ENCODE measurements at regions not wholly inside any gene's neighbourhood (a gene's known extent, or its start where the extent isn't known, plus 50 kb on each side); places are given as distances from the start of the nearest gene placed in this dataset.
"Not testable (repeated sequence)": the region's sequence is repeated elsewhere in the genome, so short reads cannot be mapped to it uniquely, and the experiment has no call there.

DNA sequence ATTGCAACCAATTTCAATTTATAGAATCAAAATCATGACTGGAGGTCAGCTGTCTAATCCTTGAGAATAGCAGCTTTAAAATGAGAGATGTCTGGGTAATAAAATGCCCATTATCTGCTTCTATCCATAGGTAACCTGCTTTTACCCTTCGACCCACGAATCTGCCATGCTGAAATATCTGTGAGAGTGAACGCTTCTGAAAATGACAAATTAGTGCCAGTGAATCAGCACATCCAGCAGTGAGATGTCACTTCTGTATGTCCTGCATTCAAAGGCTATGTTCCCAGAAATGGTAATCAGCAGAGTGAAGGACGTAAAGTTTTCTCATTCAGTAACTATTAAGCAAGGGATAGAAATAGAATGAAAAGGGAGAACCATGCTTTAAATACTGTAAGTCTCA is 532.4 kb upstream of the ITGA1 start:
- Mint-ChIP-seq H3K9me3 (ENCODE audit: low read depth) (peaks cover 4% of the 10 kb centered on the region), H3K36me3 (no peaks in the 10 kb centered on the region), H3K4me3 (no peak overlapping the region)

DNA sequence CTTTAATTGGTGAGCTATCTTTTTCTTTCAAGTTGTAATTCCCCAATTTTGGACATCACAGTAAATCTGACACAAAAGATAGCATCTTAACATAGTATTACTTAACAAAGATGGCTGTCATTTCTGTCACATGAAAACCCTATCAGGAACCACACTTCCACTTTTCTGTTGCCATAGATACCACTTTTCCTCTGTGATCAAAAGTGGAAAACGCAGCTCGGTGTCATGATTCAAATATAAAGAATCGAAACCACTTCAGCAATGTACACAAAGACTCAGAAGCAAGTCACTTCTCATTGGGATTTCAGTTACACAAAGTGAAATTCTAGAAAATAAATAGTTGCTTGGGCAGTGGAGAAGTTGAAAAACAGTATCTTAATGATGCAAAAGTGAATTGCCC is 524.9 kb upstream of the ITGA1 start:
- no peaks in the 10 kb centered on the region for H3K4me1 Mint-ChIP-seq (ENCODE audit: low read depth)
- H3K27ac Mint-ChIP-seq = no peak overlapping the region
- no peaks in the 10 kb centered on the region for H3K36me3 Mint-ChIP-seq
- H3K4me3 Mint-ChIP-seq = no peak overlapping the region
- peaks cover 4% of the 10 kb centered on the region for H3K9me3 Mint-ChIP-seq (ENCODE audit: low read depth)
- H3K27me3 Mint-ChIP-seq = no peaks in the 10 kb centered on the region

More for the DNA sequence above, 532.4 kb upstream of the ITGA1 start:
- no peaks in the 10 kb centered on the region for H3K4me1 Mint-ChIP-seq (ENCODE audit: low read depth)
- H3K27ac Mint-ChIP-seq = no peak overlapping the region
- H3K27me3 Mint-ChIP-seq = no peaks in the 10 kb centered on the region

DNA sequence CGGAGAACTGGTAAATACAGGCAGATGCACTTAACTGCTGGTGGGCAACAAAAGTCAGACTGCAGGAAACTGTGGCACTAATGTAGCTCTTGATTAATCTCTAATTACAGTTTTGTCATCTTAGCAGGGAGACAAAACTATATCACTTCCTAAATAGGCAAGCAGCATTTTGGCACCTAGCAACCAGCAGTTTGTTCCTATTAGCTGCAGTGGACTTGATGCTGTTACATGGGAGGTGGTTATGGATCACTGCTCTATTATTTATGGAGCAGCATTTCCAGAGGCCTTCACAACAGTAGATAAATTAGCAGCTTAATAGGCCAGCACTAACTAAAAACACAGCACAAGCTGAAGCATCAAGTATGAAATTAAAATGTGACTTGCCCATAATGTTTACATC is 518.3 kb upstream of the ITGA1 start:
- Mint-ChIP-seq H3K4me1 (ENCODE audit: low read depth) (no peaks in the 10 kb centered on the region), H3K9me3 (ENCODE audit: low read depth) (no peaks in the 10 kb centered on the region), H3K36me3 (no peaks in the 10 kb centered on the region), H3K4me3 (no peak overlapping the region), H3K27ac (no peak overlapping the region), H3K27me3 (no peaks in the 10 kb centered on the region)

DNA sequence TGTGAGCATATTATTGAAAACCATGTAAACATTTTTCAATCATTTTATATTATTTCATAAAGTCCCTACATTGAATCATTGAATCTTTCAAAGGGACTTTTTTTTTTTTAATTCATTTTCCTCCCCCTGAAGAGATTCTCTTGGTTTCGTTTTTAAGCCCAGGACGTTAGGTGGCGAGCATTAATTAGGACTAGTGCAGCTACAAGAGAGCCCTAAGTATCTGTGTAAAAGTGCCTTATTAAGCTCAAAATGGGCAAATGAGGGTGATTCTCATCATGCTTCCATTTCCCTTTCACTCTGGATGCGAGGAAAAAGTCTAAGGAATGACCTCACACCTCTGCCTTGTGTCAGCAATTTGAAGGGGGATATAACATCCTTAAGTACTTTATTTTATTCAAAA is 517.9 kb upstream of the ITGA1 start:
- H3K27me3 Mint-ChIP-seq = no peaks in the 10 kb centered on the region
- H3K9me3 Mint-ChIP-seq (ENCODE audit: low read depth) = no peaks in the 10 kb centered on the region
- no peak overlapping the region for H3K4me3 Mint-ChIP-seq
- no peaks in the 10 kb centered on the region for H3K36me3 Mint-ChIP-seq
- no peak overlapping the region for H3K27ac Mint-ChIP-seq
- H3K4me1 Mint-ChIP-seq (ENCODE audit: low read depth) = no peaks in the 10 kb centered on the region

DNA sequence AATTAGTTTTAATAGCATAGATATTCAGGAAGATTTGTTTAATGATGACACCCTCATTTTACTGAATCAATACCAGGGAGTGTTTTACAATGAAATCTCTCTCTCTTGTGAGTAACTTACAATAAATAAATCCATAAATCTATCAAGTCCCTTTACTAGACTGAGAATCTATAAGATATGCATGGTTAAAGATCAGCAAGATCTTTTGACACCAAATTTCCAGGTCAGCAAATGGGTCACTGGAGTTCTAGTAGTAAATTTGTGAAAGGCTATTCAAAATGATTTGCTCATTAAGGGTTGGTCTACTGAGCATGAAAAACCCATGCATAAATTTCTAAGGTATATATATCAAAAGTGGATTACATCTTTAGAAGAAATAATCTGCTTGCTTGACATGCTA is 512.1 kb upstream of the ITGA1 start:
- no peak overlapping the region for H3K27ac Mint-ChIP-seq
- H3K4me3 Mint-ChIP-seq = no peak overlapping the region
- H3K36me3 Mint-ChIP-seq = no peaks in the 10 kb centered on the region
- H3K9me3 Mint-ChIP-seq (ENCODE audit: low read depth) = peaks cover 5% of the 10 kb centered on the region
- no peaks in the 10 kb centered on the region for H3K27me3 Mint-ChIP-seq
- no peaks in the 10 kb centered on the region for H3K4me1 Mint-ChIP-seq (ENCODE audit: low read depth)

DNA sequence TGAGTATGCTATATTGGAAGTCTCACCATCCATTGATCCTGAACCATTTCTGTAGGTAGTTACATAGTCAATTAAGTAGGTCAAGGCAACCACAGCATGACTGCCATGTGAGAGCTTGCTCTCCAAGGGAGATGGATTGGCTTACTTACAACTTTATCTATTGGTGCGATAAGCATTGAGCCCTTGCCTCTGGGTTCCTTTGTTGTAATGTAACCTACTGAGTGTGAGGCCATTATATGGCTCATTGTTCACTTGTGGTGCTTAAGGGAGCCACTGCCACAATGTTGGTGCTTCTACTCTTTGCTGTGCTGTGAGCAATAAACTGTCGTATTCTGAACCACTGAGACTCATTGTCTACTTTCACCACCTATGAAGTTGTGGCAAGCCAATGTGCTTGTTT is 510.6 kb upstream of the ITGA1 start:
- no peak overlapping the region for H3K27ac Mint-ChIP-seq
- H3K27me3 Mint-ChIP-seq = no peaks in the 10 kb centered on the region
- H3K36me3 Mint-ChIP-seq = no peaks in the 10 kb centered on the region
- H3K4me1 Mint-ChIP-seq (ENCODE audit: low read depth) = no peaks in the 10 kb centered on the region
- peaks cover 11% of the 10 kb centered on the region for H3K9me3 Mint-ChIP-seq (ENCODE audit: low read depth)
- no peak overlapping the region for H3K4me3 Mint-ChIP-seq

DNA sequence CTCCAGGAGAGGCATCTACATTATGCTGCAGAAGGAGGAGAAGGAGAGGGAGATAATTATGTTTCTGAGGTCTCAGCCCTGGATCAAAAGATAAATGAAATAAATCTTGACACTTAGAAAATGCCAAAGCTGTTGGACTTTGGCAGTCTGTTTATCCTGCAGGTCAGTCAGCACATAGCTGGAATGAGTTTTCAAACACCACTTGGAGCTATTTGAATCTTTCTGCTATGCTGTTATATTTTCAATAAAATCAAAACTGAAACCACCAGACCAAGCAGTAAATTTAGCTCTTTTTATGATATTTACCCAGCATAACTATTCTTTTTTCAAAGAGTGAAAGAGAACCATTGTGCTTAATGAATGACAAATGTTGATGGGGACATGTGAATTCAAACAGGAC is 505.1 kb upstream of the ITGA1 start:
- Mint-ChIP-seq H3K4me1 (ENCODE audit: low read depth) (no peaks in the 10 kb centered on the region), H3K4me3 (no peak overlapping the region), H3K36me3 (no peaks in the 10 kb centered on the region), H3K9me3 (ENCODE audit: low read depth) (peaks cover 15% of the 10 kb centered on the region), H3K27me3 (no peaks in the 10 kb centered on the region), H3K27ac (no peak overlapping the region)

DNA sequence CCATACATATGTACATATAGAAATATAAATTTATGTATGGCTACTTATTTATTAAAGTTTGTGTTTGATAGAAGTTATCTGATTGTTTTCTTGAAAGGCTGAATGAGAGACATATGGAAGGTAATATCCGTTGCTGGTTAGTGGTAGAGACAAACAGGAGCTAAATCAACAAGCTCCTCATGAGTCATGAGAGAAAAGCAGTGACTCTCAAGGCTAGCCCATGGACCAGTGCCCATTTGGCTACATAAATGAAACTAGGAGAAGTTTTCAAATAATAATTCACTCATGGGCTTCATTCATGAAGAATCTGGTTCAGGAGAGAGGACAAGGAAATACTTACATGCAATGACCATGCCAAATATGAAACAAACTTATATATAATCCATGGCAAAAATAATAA is 504.5 kb upstream of the ITGA1 start:
- H3K4me1 Mint-ChIP-seq (ENCODE audit: low read depth) = no peaks in the 10 kb centered on the region
- peaks cover 18% of the 10 kb centered on the region for H3K9me3 Mint-ChIP-seq (ENCODE audit: low read depth)
- H3K4me3 Mint-ChIP-seq = no peak overlapping the region
- no peaks in the 10 kb centered on the region for H3K27me3 Mint-ChIP-seq
- H3K27ac Mint-ChIP-seq = no peak overlapping the region
- no peaks in the 10 kb centered on the region for H3K36me3 Mint-ChIP-seq

DNA sequence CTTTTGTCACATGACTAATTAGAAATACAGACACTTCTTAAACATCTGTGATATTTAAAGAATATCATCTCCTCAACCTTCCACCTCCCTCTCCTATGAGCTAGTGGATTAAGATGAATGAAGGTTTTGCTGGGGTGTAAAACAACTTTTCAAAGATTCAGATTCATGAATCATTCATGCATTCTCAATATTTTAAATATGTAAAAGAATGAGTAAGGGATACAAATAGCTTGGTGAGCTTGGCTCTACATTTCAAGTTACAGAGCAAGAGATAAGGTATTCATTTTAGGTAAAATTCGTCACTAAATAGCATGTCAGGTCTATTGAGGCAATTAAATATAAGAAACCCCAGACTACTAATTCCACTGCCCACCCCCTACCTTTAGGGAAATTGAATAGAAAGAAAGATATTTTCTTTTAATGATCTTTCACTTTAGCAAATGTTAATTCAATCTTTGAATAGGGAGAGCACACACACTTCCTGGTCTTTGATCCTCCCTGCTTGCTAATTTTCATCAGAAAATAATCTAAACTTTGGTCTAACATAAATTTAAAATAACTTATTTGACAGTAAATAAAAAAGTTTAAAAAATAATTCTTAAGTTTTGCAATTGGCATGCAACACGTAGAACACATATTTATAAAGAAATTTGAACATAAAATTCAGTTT is 486.9 kb upstream of the ITGA1 start:
- no peaks in the 10 kb centered on the region for H3K4me1 Mint-ChIP-seq (ENCODE audit: low read depth)
- H3K27me3 Mint-ChIP-seq = no peaks in the 10 kb centered on the region
- peaks cover 12% of the 10 kb centered on the region for H3K9me3 Mint-ChIP-seq (ENCODE audit: low read depth)
- H3K4me3 Mint-ChIP-seq = no peak overlapping the region
- peaks cover 6% of the 10 kb centered on the region for H3K36me3 Mint-ChIP-seq
- no peak overlapping the region for H3K27ac Mint-ChIP-seq

DNA sequence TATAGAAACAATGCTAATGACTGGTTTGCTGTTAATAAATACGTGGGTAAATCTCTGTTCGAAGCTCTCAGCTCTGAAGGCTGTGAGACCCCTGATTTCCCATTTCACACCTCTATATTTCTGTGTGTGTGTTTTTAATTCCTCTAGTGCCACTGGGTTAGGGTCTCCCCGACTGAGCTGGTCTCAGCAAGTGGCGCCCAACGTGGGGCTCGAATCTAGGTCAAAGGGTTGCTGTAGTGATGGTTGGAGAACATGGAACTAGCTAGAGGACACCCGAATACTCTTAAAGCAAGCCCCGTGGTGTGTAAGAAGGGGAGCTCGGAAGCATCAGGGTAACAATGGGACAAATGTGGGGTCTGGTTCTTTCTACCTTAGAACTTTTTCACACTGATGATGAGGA is 482.9 kb upstream of the ITGA1 start:
- not testable (repeated sequence) for H3K4me1 Mint-ChIP-seq (ENCODE audit: low read depth); H3K27ac Mint-ChIP-seq; H3K4me3 Mint-ChIP-seq; H3K27me3 Mint-ChIP-seq; H3K36me3 Mint-ChIP-seq
- peaks cover 30% of the 10 kb centered on the region for H3K9me3 Mint-ChIP-seq (ENCODE audit: low read depth)

DNA sequence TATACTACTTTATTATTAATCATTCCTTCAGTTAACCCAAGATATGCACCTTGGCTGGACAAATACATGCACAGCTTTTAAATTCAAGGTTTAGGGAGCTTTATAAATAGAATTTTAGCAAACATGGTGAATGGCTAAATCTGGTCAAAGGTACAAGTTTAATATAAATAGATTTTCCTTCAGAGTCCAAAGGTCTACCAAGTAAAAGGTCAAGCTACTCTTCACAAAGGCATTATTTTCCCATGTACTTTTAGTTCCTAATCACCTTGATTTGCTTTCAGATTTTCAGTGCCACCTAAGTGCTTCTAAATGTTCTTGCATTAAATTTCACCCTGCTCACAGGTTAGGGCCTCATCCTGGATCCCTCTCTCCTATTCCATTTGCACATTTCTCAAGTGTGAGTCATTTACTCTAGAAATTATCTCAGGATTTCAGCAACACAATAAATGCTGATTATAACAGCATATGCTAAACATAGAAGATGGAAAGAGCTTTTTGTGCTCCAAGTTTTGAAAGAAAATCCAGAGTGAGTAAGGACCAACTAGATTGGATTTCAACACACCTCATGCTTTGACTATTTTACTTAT is 459.4 kb upstream of the ITGA1 start:
- H3K9me3 Mint-ChIP-seq (ENCODE audit: low read depth) = no peaks in the 10 kb centered on the region
- H3K4me1 Mint-ChIP-seq (ENCODE audit: low read depth) = no peaks in the 10 kb centered on the region
- H3K4me3 Mint-ChIP-seq = no peak overlapping the region
- H3K27me3 Mint-ChIP-seq = no peaks in the 10 kb centered on the region
- H3K27ac Mint-ChIP-seq = no peak overlapping the region
- no peaks in the 10 kb centered on the region for H3K36me3 Mint-ChIP-seq

DNA sequence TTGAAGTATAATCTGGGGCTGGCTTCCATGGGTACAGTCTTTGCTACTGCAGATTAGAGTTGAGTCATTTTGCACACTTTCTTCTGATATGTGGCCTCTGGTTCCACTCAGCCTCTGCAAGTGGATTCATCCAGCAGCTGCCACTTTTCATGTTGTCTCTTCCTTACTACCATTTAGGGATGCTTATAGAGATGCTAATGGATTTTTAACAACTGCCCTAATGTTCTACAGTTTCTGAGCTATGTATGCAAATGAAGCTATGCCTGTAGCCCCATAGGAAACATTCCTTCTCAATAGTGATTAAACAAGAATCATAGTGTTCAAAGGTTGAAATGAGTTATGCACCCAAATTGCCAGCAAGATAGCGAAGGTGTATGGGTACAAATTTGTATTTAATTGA is 456.0 kb upstream of the ITGA1 start:
- no peak overlapping the region for H3K4me3 Mint-ChIP-seq
- no peaks in the 10 kb centered on the region for H3K4me1 Mint-ChIP-seq (ENCODE audit: low read depth)
- H3K36me3 Mint-ChIP-seq = no peaks in the 10 kb centered on the region
- H3K27ac Mint-ChIP-seq = no peak overlapping the region
- H3K27me3 Mint-ChIP-seq = no peaks in the 10 kb centered on the region
- H3K9me3 Mint-ChIP-seq (ENCODE audit: low read depth) = no peaks in the 10 kb centered on the region

DNA sequence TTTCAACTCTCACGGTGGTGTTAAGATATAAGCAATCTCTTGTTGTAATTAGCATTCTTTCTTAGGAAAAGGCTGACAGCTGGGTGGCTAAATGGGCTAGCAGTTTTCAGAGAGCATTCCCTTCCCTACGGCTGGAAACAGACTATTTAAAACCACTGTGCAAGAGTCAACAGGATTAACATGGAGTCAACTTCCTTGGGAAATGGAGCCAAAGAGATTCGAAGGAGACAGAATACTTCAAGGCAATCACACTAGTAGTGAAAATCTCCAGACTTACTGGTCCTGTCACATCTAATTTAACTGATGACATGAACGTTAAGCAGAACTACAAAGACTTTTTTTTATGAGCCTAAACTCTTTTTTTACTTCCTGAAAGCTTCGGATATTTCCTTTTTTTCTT is 453.3 kb upstream of the ITGA1 start:
- H3K9me3 Mint-ChIP-seq (ENCODE audit: low read depth) = no peaks in the 10 kb centered on the region
- no peaks in the 10 kb centered on the region for H3K36me3 Mint-ChIP-seq
- no peaks in the 10 kb centered on the region for H3K27me3 Mint-ChIP-seq
- H3K27ac Mint-ChIP-seq = no peak overlapping the region
- H3K4me1 Mint-ChIP-seq (ENCODE audit: low read depth) = no peaks in the 10 kb centered on the region
- H3K4me3 Mint-ChIP-seq = no peak overlapping the region

DNA sequence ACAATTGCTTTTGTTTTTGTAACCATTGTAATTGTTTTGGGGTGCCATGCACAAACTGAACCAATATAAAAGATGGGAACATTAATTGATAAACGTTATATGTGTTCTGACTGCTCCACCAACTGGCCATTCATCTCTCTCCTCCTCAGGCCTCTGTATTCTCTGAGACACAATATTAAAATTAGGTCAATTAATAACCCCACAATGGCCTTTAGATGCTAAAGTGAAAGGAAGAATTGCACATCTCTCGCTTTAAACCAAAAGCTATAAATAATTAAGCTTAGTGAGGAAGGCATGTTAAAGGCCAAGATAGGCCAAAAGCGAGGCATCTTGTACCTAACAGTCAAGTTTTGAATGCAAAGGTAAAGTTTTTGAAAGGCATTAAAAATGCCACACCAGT is 448.4 kb upstream of the ITGA1 start:
- Mint-ChIP-seq H3K27ac (no peak overlapping the region), H3K4me1 (ENCODE audit: low read depth) (no peaks in the 10 kb centered on the region), H3K36me3 (no peaks in the 10 kb centered on the region), H3K27me3 (no peaks in the 10 kb centered on the region), H3K9me3 (ENCODE audit: low read depth) (no peaks in the 10 kb centered on the region), H3K4me3 (no peak overlapping the region)

DNA sequence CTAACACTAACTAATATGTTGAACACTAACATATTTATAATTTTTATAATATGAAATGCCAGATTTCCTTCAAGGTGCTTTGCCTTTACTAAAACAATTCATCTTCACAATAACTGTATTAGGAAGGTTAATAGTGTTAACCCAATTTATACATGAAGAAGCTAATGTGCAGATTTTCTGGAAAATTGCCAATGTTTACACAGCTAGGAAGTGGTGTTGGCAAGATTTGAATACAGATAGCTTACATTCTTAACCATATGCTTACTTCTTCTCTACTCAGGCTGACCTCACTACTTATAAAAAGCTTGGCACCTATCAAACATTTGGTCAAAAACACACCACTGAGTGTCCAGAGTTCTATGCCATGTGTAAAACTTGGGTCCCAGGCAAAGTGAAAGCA is 445.4 kb upstream of the ITGA1 start:
- no peaks in the 10 kb centered on the region for H3K4me1 Mint-ChIP-seq (ENCODE audit: low read depth)
- H3K36me3 Mint-ChIP-seq = no peaks in the 10 kb centered on the region
- no peak overlapping the region for H3K27ac Mint-ChIP-seq
- no peaks in the 10 kb centered on the region for H3K9me3 Mint-ChIP-seq (ENCODE audit: low read depth)
- no peak overlapping the region for H3K4me3 Mint-ChIP-seq
- H3K27me3 Mint-ChIP-seq = no peaks in the 10 kb centered on the region

DNA sequence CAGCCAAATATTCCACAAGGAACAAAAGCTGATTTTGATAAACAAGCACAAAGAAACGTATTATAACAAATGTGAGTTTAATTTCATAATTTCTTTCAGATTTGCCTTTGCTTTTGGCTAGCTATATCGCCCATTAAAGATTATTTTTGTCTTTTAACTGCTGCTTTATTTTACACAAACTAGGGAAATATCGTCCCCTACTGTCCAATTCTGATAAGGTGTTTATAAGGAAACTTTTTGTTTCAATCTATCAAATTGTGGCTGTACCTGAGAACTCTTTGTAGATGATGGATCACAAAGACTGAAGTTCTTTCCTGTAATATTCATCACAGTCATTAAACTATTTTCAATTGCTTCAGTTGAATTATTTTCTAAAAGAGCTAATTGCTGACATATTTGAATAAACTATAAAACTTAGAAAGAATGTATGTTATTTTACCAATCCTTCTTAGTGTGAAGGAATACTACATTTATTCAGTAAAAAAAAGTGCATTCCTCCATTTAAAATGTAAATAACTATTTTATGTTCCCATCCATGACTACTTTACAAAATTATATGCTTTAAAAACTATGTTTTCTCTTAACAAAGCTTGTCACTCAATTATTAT is 431.3 kb upstream of the ITGA1 start:
- no peaks in the 10 kb centered on the region for H3K4me1 Mint-ChIP-seq (ENCODE audit: low read depth)
- H3K36me3 Mint-ChIP-seq = no peaks in the 10 kb centered on the region
- H3K27ac Mint-ChIP-seq = no peak overlapping the region
- H3K27me3 Mint-ChIP-seq = peaks cover 2% of the 10 kb centered on the region
- H3K9me3 Mint-ChIP-seq (ENCODE audit: low read depth) = no peaks in the 10 kb centered on the region
- H3K4me3 Mint-ChIP-seq = no peak overlapping the region

All from activated naive CD8-positive, alpha-beta T cell (primary cell).